ENCODE measurements at regions not wholly inside any gene's neighbourhood (a gene's known extent, or its start where the extent isn't known, plus 50 kb on each side); places are given as distances from the start of the nearest gene placed in this dataset.

GRCh38 chr9:75378036-75378435, 289.7 kb downstream of the OSTF1 start:
- TF ChIP-seq, protein P1, sequence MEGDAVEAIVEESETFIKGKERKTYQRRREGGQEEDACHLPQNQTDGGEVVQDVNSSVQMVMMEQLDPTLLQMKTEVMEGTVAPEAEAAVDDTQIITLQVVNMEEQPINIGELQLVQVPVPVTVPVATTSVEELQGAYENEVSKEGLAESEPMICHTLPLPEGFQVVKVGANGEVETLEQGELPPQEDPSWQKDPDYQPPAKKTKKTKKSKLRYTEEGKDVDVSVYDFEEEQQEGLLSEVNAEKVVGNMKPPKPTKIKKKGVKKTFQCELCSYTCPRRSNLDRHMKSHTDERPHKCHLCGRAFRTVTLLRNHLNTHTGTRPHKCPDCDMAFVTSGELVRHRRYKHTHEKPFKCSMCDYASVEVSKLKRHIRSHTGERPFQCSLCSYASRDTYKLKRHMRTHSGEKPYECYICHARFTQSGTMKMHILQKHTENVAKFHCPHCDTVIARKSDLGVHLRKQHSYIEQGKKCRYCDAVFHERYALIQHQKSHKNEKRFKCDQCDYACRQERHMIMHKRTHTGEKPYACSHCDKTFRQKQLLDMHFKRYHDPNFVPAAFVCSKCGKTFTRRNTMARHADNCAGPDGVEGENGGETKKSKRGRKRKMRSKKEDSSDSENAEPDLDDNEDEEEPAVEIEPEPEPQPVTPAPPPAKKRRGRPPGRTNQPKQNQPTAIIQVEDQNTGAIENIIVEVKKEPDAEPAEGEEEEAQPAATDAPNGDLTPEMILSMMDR (conservative IDR thresholded peaks at IDR 0.05; ENCODE audit: low read depth in 2 of 2): no peak
- TF ChIP-seq, protein P2, sequence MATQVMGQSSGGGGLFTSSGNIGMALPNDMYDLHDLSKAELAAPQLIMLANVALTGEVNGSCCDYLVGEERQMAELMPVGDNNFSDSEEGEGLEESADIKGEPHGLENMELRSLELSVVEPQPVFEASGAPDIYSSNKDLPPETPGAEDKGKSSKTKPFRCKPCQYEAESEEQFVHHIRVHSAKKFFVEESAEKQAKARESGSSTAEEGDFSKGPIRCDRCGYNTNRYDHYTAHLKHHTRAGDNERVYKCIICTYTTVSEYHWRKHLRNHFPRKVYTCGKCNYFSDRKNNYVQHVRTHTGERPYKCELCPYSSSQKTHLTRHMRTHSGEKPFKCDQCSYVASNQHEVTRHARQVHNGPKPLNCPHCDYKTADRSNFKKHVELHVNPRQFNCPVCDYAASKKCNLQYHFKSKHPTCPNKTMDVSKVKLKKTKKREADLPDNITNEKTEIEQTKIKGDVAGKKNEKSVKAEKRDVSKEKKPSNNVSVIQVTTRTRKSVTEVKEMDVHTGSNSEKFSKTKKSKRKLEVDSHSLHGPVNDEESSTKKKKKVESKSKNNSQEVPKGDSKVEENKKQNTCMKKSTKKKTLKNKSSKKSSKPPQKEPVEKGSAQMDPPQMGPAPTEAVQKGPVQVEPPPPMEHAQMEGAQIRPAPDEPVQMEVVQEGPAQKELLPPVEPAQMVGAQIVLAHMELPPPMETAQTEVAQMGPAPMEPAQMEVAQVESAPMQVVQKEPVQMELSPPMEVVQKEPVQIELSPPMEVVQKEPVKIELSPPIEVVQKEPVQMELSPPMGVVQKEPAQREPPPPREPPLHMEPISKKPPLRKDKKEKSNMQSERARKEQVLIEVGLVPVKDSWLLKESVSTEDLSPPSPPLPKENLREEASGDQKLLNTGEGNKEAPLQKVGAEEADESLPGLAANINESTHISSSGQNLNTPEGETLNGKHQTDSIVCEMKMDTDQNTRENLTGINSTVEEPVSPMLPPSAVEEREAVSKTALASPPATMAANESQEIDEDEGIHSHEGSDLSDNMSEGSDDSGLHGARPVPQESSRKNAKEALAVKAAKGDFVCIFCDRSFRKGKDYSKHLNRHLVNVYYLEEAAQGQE (IDR thresholded peaks at IDR 0.05; ENCODE audit: unreplicated experiment): no peak
- TF ChIP-seq CREB1 (CRISPR knock-in tag; IDR thresholded peaks at IDR 0.05; ENCODE audit: low read depth) (no peak), EZH2phosphoT487 (IDR thresholded peaks at IDR 0.05; ENCODE audit: unreplicated experiment) (no peak), NANOG (IDR thresholded peaks at IDR 0.05; ENCODE audit: borderline replicate concordance) (no peak)
